HG03575 (cell line): ENCODE measurements at regions not wholly inside any gene's neighbourhood (a gene's known extent, or its start where the extent isn't known, plus 50 kb on each side); places are given as distances from the start of the nearest gene placed in this dataset.
"Not testable (repeated sequence)": the region's sequence is repeated elsewhere in the genome, so short reads cannot be mapped to it uniquely, and the experiment has no call there.

Experiments
- ATAC-seq: cut with Tn5 transposase; IDR thresholded peaks from one replicate; pipeline ENCODE4 v1.9.1; 2021; ENCODE audit not compliant: unreplicated experiment, insufficient number of reproducible peaks, low FRiP score; ENCODE audit errors: extremely low read depth

GRCh38 chr9:75448955-75449354 is 360.6 kb downstream of the OSTF1 start:
- no peak for ATAC-seq

GRCh38 chr9:75451045-75451444 is 362.7 kb downstream of the OSTF1 start:
- ATAC-seq = no peak

GRCh38 chr9:75451505-75451904 is 363.2 kb downstream of the OSTF1 start:
- ATAC-seq = no peak

GRCh38 chr9:75452512-75452911 is 364.2 kb downstream of the OSTF1 start:
- ATAC-seq = no peak

GRCh38 chr9:75454043-75454442 is 365.7 kb downstream of the OSTF1 start:
- no peak for ATAC-seq

- ATAC-seq = no peak
Observed at GRCh38 chr9:75454891-75455290, 366.6 kb downstream of the OSTF1 start.

GRCh38 chr9:75455444-75455921 is 367.2 kb downstream of the OSTF1 start:
- peak; percentile 82 for ATAC-seq

- no peak for ATAC-seq
Observed at GRCh38 chr9:75456698-75457097, 368.4 kb downstream of the OSTF1 start.

GRCh38 chr9:75457474-75458011 is 369.2 kb downstream of the OSTF1 start:
- ATAC-seq = no peak

GRCh38 chr9:75459311-75459710 is 371.0 kb downstream of the OSTF1 start:
- not testable (repeated sequence) for ATAC-seq

- ATAC-seq = no peak
Observed at GRCh38 chr9:75461183-75461582, 372.9 kb downstream of the OSTF1 start.

GRCh38 chr9:75462866-75463265 is 374.6 kb downstream of the OSTF1 start:
- no peak for ATAC-seq

- ATAC-seq = no peak
Observed at GRCh38 chr9:75463871-75464270, 375.6 kb downstream of the OSTF1 start.

- no peak for ATAC-seq
Observed at GRCh38 chr9:75464726-75465125, 376.4 kb downstream of the OSTF1 start.

GRCh38 chr9:75467142-75467541 is 378.8 kb downstream of the OSTF1 start:
- ATAC-seq = no peak

- ATAC-seq = no peak
Observed at GRCh38 chr9:75471549-75472114, 383.3 kb downstream of the OSTF1 start.

GRCh38 chr9:75482566-75482965 is 394.3 kb downstream of the OSTF1 start:
- ATAC-seq = no peak

GRCh38 chr9:75483636-75484035 is 395.3 kb downstream of the OSTF1 start:
- ATAC-seq = no peak

- ATAC-seq = no peak
Observed at GRCh38 chr9:75487856-75488718, 399.8 kb downstream of the OSTF1 start.

GRCh38 chr9:75488719-75489110 is 400.4 kb downstream of the OSTF1 start:
- ATAC-seq = no peak
